ENCODE measurements at regions not wholly inside any gene's neighbourhood (a gene's known extent, or its start where the extent isn't known, plus 50 kb on each side); places are given as distances from the start of the nearest gene placed in this dataset.

GRCh38 chr6:53433951-53434285 lies 85.2 kb upstream of the ELOVL5 start:
- no peak for TF ChIP-seq CTCF (IDR thresholded peaks at IDR 0.05)
- Mint-ChIP-seq H3K4me3 (no peak overlapping the region), H3K4me1 (peaks cover 13 to 20% of the 10 kb centered on the region in 2 donors), H3K27me3 (ENCODE audit: low read depth in 2 of 2) (peaks cover 2 to 4% of the 10 kb centered on the region in 2 donors), H3K27ac (no peak overlapping the region), H3K36me3 (no peaks in the 10 kb centered on the region), H3K9me3 (no peaks in the 10 kb centered on the region)
- WGBS (ENCODE audit: insufficient coverage), result 100% methylated on average over 1 of the region's 2 CpGs
- intact Hi-C loops (cut with micrococcal nuclease), result no loop called here
- H3K36me3 ChIP-seq (ENCODE audit: control insufficient read depth, insufficient read depth, low read length), result no peaks in the 10 kb centered on the region
- ATAC-seq, result no peak
- no peak for DNase-seq
- no peak overlapping the region for H3K4me3 ChIP-seq (ENCODE audit: low read length)
- H3K9me3 ChIP-seq (ENCODE audit: control insufficient read depth, insufficient read depth, low read length), result no peaks in the 10 kb centered on the region
- H3K4me1 ChIP-seq (ENCODE audit: control insufficient read depth, insufficient read depth, low read length), result no peaks in the 10 kb centered on the region
- H3K27ac ChIP-seq (ENCODE audit: low read length), result no peak overlapping the region
- H3K27me3 ChIP-seq (ENCODE audit: control insufficient read depth, insufficient read depth, low read length), result no peaks in the 10 kb centered on the region

- H3K4me1 ChIP-seq (ENCODE audit: control insufficient read depth, insufficient read depth, low read length), result no peaks in the 10 kb centered on the region
- H3K27me3 ChIP-seq (ENCODE audit: control insufficient read depth, insufficient read depth, low read length), result no peaks in the 10 kb centered on the region
- DNase-seq (no peak), ATAC-seq (no peak)
- no peak for TF ChIP-seq CTCF (IDR thresholded peaks at IDR 0.05)
- Mint-ChIP-seq H3K27ac (no peak overlapping the region), H3K9me3 (no peaks in the 10 kb centered on the region), H3K27me3 (ENCODE audit: low read depth in 2 of 2) (peaks cover 0 to 2% of the 10 kb centered on the region in 2 donors), H3K4me3 (no peak overlapping the region), H3K4me1 (peaks cover 15 to 21% of the 10 kb centered on the region in 2 donors), H3K36me3 (no peaks in the 10 kb centered on the region)
- H3K27ac ChIP-seq (ENCODE audit: low read length), result no peak overlapping the region
- intact Hi-C loops (cut with micrococcal nuclease), result no loop called here
- H3K4me3 ChIP-seq (ENCODE audit: low read length), result no peak overlapping the region
- WGBS (ENCODE audit: insufficient coverage), result 100% methylated on average over 1 of the region's 4 CpGs
- H3K36me3 ChIP-seq (ENCODE audit: control insufficient read depth, insufficient read depth, low read length), result no peaks in the 10 kb centered on the region
- no peaks in the 10 kb centered on the region for H3K9me3 ChIP-seq (ENCODE audit: control insufficient read depth, insufficient read depth, low read length)
These were observed 84.7 kb upstream of the ELOVL5 start for GRCh38 chr6:53433261-53433950.

GRCh38 chr6:53432318-53433161 lies 83.8 kb upstream of the ELOVL5 start:
- no peaks in the 10 kb centered on the region for H3K4me1 ChIP-seq (ENCODE audit: control insufficient read depth, insufficient read depth, low read length)
- peaks cover 0 to 2% of the 10 kb centered on the region in 2 donors for H3K27me3 Mint-ChIP-seq (ENCODE audit: low read depth in 2 of 2)
- H3K27ac ChIP-seq (ENCODE audit: low read length), result no peak overlapping the region
- DNase-seq, result no peak
- intact Hi-C loops (cut with micrococcal nuclease), result no loop called here
- no peaks in the 10 kb centered on the region for H3K36me3 ChIP-seq (ENCODE audit: control insufficient read depth, insufficient read depth, low read length)
- peaks cover 14 to 19% of the 10 kb centered on the region in 2 donors for H3K4me1 Mint-ChIP-seq
- H3K4me3 ChIP-seq (ENCODE audit: low read length), result no peak overlapping the region
- no peak overlapping the region for H3K27ac Mint-ChIP-seq
- H3K27me3 ChIP-seq (ENCODE audit: control insufficient read depth, insufficient read depth, low read length), result no peaks in the 10 kb centered on the region
- no peak for ATAC-seq
- no peaks in the 10 kb centered on the region for H3K36me3 Mint-ChIP-seq
- WGBS (ENCODE audit: insufficient coverage), result 91% methylated on average over 6 of the region's 8 CpGs
- TF ChIP-seq CTCF (IDR thresholded peaks at IDR 0.05), result no peak
- H3K9me3 Mint-ChIP-seq, result no peaks in the 10 kb centered on the region
- H3K9me3 ChIP-seq (ENCODE audit: control insufficient read depth, insufficient read depth, low read length), result no peaks in the 10 kb centered on the region
- no peak overlapping the region for H3K4me3 Mint-ChIP-seq
